Vagina (tissue), 2 donors: ENCODE measurements at regions not wholly inside any gene's neighbourhood (a gene's known extent, or its start where the extent isn't known, plus 50 kb on each side); places are given as distances from the start of the nearest gene placed in this dataset.
"Not testable (repeated sequence)": the region's sequence is repeated elsewhere in the genome, so short reads cannot be mapped to it uniquely, and the experiment has no call there.

Experiments
- DNase-seq, 2 donors: peaks; one replicate each; pipeline ENCODE4 v3.0.0-alpha.2; 2017; ENCODE audit errors: extremely low spot score in 2 of 2
- H3K27ac ChIP-seq: fragments of 200-600 bp; sonication (generic); one replicate; pipeline ENCODE4 v1.5.1; 2019
- H3K27me3 ChIP-seq: fragments of 200-600 bp; sonication (generic); one replicate; pipeline ENCODE4 v1.5.1; 2019
- H3K36me3 ChIP-seq, 2 donors: fragments of 200-600 bp; sonication (generic); one replicate each; pipeline ENCODE4 v1.5.1; 2017 to 2019
- H3K4me1 ChIP-seq: fragments of 200-600 bp; sonication (generic); one replicate; pipeline ENCODE4 v1.5.1; 2019
- H3K4me3 ChIP-seq, 2 donors: fragments of 200-600 bp; sonication (generic); 1 replicate in 1 of 2; 2 replicates in 1 of 2; pipeline ENCODE4 v1.5.1; 2016 to 2019
- H3K9me3 ChIP-seq: fragments of 200-600 bp; sonication (generic); one replicate; pipeline ENCODE4 v1.5.1; 2019
- POLR2A ChIP-seq, 2 donors: fragments of 450-650 bp; IDR thresholded peaks; one replicate each; pipeline ENCODE4 v1.6.1; 2017; ENCODE audit warnings: antibody characterized with exemption in 2 of 2, mild to moderate bottlenecking in 2 of 2, moderate library complexity in 2 of 2
- POLR2AphosphoS5 ChIP-seq, 2 donors: sonication (generic); formaldehyde crosslinking; IDR thresholded peaks; one replicate each; pipeline ENCODE4 v1.9.0; 2017; ENCODE audit warnings: antibody characterized with exemption in 2 of 2, mild to moderate bottlenecking in 2 of 2, low read depth in 1 of 2; ENCODE audit not compliant: insufficient read depth in 1 of 2
- intact Hi-C: fragments of 100-400 bp; cut with DNase I; formaldehyde crosslinking; loops from one replicate; pipeline ENCODE4 v1.15.1; 2023
- TF ChIP-seq, protein P1 (sequence below), 3 experiments: fragments of 450-650 bp in 2 of 3; fragments of 200-600 bp in 1 of 3; sonication (generic) in 1 of 3; IDR thresholded peaks; one replicate each; pipeline ENCODE4 v1.5.1; 2017 to 2019; ENCODE audit warnings: antibody characterized with exemption in 3 of 3, mild to moderate bottlenecking in 2 of 3, moderate library complexity in 2 of 3

- no peaks in the 10 kb centered on the region for H3K4me1 ChIP-seq
- no peak overlapping the region for H3K4me3 ChIP-seq
- H3K36me3 ChIP-seq = no peaks in the 10 kb centered on the region
- DNase-seq = no peak
- H3K9me3 ChIP-seq = no peaks in the 10 kb centered on the region
- intact Hi-C loops = no loop called here
- H3K27ac ChIP-seq = no peak overlapping the region
- no peaks in the 10 kb centered on the region for H3K27me3 ChIP-seq
- no peak for TF ChIP-seq POLR2A (IDR thresholded peaks at IDR 0.05)
- TF ChIP-seq POLR2AphosphoS5 (IDR thresholded peaks at IDR 0.05; ENCODE audit: insufficient read depth in 1 of 2, low read depth in 1 of 2) = no peak
- TF ChIP-seq, protein P1, sequence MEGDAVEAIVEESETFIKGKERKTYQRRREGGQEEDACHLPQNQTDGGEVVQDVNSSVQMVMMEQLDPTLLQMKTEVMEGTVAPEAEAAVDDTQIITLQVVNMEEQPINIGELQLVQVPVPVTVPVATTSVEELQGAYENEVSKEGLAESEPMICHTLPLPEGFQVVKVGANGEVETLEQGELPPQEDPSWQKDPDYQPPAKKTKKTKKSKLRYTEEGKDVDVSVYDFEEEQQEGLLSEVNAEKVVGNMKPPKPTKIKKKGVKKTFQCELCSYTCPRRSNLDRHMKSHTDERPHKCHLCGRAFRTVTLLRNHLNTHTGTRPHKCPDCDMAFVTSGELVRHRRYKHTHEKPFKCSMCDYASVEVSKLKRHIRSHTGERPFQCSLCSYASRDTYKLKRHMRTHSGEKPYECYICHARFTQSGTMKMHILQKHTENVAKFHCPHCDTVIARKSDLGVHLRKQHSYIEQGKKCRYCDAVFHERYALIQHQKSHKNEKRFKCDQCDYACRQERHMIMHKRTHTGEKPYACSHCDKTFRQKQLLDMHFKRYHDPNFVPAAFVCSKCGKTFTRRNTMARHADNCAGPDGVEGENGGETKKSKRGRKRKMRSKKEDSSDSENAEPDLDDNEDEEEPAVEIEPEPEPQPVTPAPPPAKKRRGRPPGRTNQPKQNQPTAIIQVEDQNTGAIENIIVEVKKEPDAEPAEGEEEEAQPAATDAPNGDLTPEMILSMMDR (IDR thresholded peaks at IDR 0.05) = no peak
Observed at GRCh38 chr15:93340406-93340805, 251.4 kb upstream of the RGMA start.

DNA sequence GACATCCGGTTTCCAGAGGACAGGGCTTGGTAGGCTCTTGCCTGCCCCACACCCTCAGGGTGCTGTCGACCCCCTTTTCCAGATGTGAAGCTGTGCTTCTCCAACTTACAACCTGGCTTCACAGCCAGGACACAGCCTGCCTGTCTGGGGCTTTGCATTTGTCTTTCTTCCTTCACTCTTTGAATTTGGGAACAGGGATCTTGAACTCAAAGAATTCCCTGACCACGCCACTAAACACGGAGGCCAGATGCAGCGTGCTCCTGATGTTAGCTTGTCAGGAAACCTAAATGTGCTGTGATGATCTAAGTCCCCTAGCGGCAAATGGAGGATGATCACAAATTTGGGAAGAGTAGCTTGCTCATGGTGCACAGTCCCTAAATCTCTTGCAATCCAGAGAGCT lies 244.8 kb upstream of the RGMA start:
- no peaks in the 10 kb centered on the region for H3K9me3 ChIP-seq
- no peaks in the 10 kb centered on the region for H3K4me1 ChIP-seq
- H3K27me3 ChIP-seq = no peaks in the 10 kb centered on the region
- H3K36me3 ChIP-seq = no peaks in the 10 kb centered on the region
- TF ChIP-seq, protein P1 (IDR thresholded peaks at IDR 0.05) = no peak
- TF ChIP-seq POLR2AphosphoS5 (IDR thresholded peaks at IDR 0.05; ENCODE audit: insufficient read depth in 1 of 2, low read depth in 1 of 2) (no peak), POLR2A (IDR thresholded peaks at IDR 0.05) (no peak)
- no peak for DNase-seq
- no peak overlapping the region for H3K4me3 ChIP-seq
- H3K27ac ChIP-seq = no peak overlapping the region
- intact Hi-C loops = no loop called here

DNA sequence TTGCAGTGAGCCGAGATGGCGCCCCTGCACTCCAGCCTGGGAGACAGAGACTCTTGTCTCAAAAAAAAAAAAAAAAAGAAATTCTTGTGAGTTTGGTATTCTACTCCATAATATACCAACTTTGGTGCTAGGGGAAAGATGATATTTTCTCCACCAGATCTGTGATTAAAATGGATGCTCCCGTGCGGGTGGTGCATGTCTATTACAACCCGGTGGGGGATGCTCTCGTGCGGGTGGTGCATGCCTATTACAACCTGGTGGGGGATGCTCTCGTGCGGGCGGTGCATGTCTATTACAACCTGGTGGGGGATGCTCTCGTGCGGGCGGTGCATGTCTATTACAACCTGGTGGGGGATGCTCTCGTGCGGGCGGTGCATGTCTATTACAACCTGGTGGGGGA lies 244.1 kb upstream of the RGMA start:
- H3K4me1 ChIP-seq, H3K27ac ChIP-seq, H3K36me3 ChIP-seq, H3K4me3 ChIP-seq, H3K27me3 ChIP-seq, H3K9me3 ChIP-seq, intact Hi-C loops, DNase-seq: not testable (repeated sequence)

DNA sequence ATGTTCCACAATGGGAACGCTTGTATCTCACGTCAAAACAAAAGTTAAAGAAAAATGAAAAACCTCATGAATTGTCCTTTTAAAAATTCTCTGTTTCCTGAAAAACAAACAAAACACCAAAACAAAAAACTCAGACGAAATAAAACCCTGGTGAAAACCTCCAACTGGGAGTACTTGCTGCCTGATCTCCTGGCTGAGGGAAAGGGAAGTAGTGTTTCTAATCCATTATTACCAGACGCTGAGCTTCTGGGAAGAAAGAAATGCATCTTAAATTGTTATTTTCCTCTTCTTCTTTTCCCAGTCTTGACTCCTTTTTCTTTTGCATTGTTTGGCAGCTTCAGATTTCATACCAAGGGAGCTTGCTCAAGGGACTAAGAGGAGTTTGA lies 243.2 kb upstream of the RGMA start:
- no peaks in the 10 kb centered on the region for H3K9me3 ChIP-seq
- intact Hi-C loops = no loop called here
- TF ChIP-seq, protein P1 (IDR thresholded peaks at IDR 0.05) = no peak
- TF ChIP-seq POLR2AphosphoS5 (IDR thresholded peaks at IDR 0.05; ENCODE audit: insufficient read depth in 1 of 2, low read depth in 1 of 2) = no peak
- TF ChIP-seq POLR2A (IDR thresholded peaks at IDR 0.05) = no peak
- H3K27ac ChIP-seq = no peak overlapping the region
- no peaks in the 10 kb centered on the region for H3K4me1 ChIP-seq
- H3K36me3 ChIP-seq = no peaks in the 10 kb centered on the region
- H3K27me3 ChIP-seq = no peaks in the 10 kb centered on the region
- H3K4me3 ChIP-seq = no peak overlapping the region
- DNase-seq = no peak

- H3K4me1 ChIP-seq = no peaks in the 10 kb centered on the region
- intact Hi-C loops = no loop called here
Observed at GRCh38 chr15:93331545-93332167, 242.6 kb upstream of the RGMA start.

More at GRCh38 chr15:93331545-93332167, 242.6 kb upstream of the RGMA start:
- H3K27me3 ChIP-seq = no peaks in the 10 kb centered on the region
- no peaks in the 10 kb centered on the region for H3K36me3 ChIP-seq
- DNase-seq = no peak
- no peak for TF ChIP-seq POLR2A (IDR thresholded peaks at IDR 0.05)
- TF ChIP-seq POLR2AphosphoS5 (IDR thresholded peaks at IDR 0.05; ENCODE audit: insufficient read depth in 1 of 2, low read depth in 1 of 2) = no peak
- TF ChIP-seq, protein P1 (IDR thresholded peaks at IDR 0.05) = no peak
- H3K4me3 ChIP-seq = no peak overlapping the region
- no peaks in the 10 kb centered on the region for H3K9me3 ChIP-seq
- H3K27ac ChIP-seq = no peak overlapping the region
